Uterus (tissue), 3 donors: ENCODE measurements at regions not wholly inside any gene's neighbourhood (a gene's known extent, or its start where the extent isn't known, plus 50 kb on each side); places are given as distances from the start of the nearest gene placed in this dataset.

ENCODE experiments used
- DNase-seq, 2 donors: peaks; one replicate each; pipeline ENCODE4 v3.0.0-alpha.2; 2019 to 2020
- H3K27ac ChIP-seq, 2 donors: fragments of 200-600 bp; sonication (generic); 1 replicate in 1 of 2; 2 replicates in 1 of 2; pipeline ENCODE4 v1.5.1; 2016 to 2018
- H3K27me3 ChIP-seq, 2 donors: fragments of 200-600 bp; sonication (generic); one replicate each; pipeline ENCODE4 v1.5.1; 2018 to 2019; ENCODE audit warnings: control low read depth in 1 of 2
- H3K36me3 ChIP-seq, 2 donors: fragments of 200-600 bp; sonication (generic); one replicate each; pipeline ENCODE4 v1.5.1; 2019; ENCODE audit warnings: control low read depth in 1 of 2
- H3K4me1 ChIP-seq, 2 donors: fragments of 200-600 bp; sonication (generic); one replicate each; pipeline ENCODE4 v1.5.1; 2018 to 2019; ENCODE audit warnings: control low read depth in 1 of 2
- H3K4me3 ChIP-seq, 2 donors: fragments of 200-600 bp; sonication (generic); 1 replicate in 1 of 2; 2 replicates in 1 of 2; pipeline ENCODE4 v1.5.1; 2018 to 2019; ENCODE audit warnings: mild to moderate bottlenecking in 1 of 2
- H3K9me3 ChIP-seq, 2 donors: fragments of 200-600 bp; sonication (generic); one replicate each; pipeline ENCODE4 v1.5.1; 2019; ENCODE audit warnings: control low read depth in 1 of 2
- CTCF ChIP-seq, 4 experiments: fragments of 200-600 bp in 2 of 4; fragments of 450-650 bp in 2 of 4; sonication (generic) in 2 of 4; IDR thresholded peaks; one replicate each; pipeline ENCODE4 v1.5.1; 2016 to 2019; ENCODE audit warnings: antibody characterized with exemption in 4 of 4, mild to moderate bottlenecking in 2 of 4, moderate library complexity in 1 of 4
- POLR2A ChIP-seq, 2 donors: fragments of 450-650 bp; IDR thresholded peaks; one replicate each; pipeline ENCODE4 v1.6.1; 2016; ENCODE audit warnings: antibody characterized with exemption in 2 of 2, mild to moderate bottlenecking in 1 of 2, moderate library complexity in 1 of 2
- intact Hi-C: fragments of 100-400 bp; cut with DNase I; formaldehyde crosslinking; loops from one replicate; pipeline ENCODE4 v1.15.1; 2023; ENCODE audit warnings: low total_unique reads
- donor health status: DM: yes; HTN: yes; CAD: no.

GRCh38 chr5:77832166-77832770 is 56.1 kb upstream of the TBCA start:
- no peak for DNase-seq
- peaks cover 0 to 4% of the 10 kb centered on the region in 2 donors for H3K27me3 ChIP-seq
- no peaks in the 10 kb centered on the region for H3K36me3 ChIP-seq
- no peak overlapping the region for H3K27ac ChIP-seq
- H3K4me1 ChIP-seq, result no peaks in the 10 kb centered on the region
- H3K9me3 ChIP-seq, result no peaks in the 10 kb centered on the region
- intact Hi-C loops, result no loop called here
- no peak for TF ChIP-seq CTCF (IDR thresholded peaks at IDR 0.05)
- no peak for TF ChIP-seq POLR2A (IDR thresholded peaks at IDR 0.05)
- H3K4me3 ChIP-seq, result no peak overlapping the region

GRCh38 chr5:77828445-77828844 is 52.3 kb upstream of the TBCA start:
- intact Hi-C loops, result no loop called here
- no peaks in the 10 kb centered on the region for H3K36me3 ChIP-seq

More at GRCh38 chr5:77828445-77828844, 52.3 kb upstream of the TBCA start:
- Histone ChIP-seq H3K4me1 (no peaks in the 10 kb centered on the region), H3K27me3 (peaks cover 0 to 10% of the 10 kb centered on the region in 2 donors), H3K9me3 (no peaks in the 10 kb centered on the region), H3K4me3 (no peak overlapping the region), H3K27ac (no peak overlapping the region)
- no peak for DNase-seq
- TF ChIP-seq POLR2A (IDR thresholded peaks at IDR 0.05) (no peak), CTCF (IDR thresholded peaks at IDR 0.05) (no peak)
